HG03139 (cell line): ENCODE measurements at regions not wholly inside any gene's neighbourhood (a gene's known extent, or its start where the extent isn't known, plus 50 kb on each side); places are given as distances from the start of the nearest gene placed in this dataset.
"Not testable (repeated sequence)": the region's sequence is repeated elsewhere in the genome, so short reads cannot be mapped to it uniquely, and the experiment has no call there.

Experiments
- ATAC-seq: cut with Tn5 transposase; IDR thresholded peaks from one replicate; pipeline ENCODE4 v1.9.1; 2021; ENCODE audit not compliant: unreplicated experiment

DNA sequence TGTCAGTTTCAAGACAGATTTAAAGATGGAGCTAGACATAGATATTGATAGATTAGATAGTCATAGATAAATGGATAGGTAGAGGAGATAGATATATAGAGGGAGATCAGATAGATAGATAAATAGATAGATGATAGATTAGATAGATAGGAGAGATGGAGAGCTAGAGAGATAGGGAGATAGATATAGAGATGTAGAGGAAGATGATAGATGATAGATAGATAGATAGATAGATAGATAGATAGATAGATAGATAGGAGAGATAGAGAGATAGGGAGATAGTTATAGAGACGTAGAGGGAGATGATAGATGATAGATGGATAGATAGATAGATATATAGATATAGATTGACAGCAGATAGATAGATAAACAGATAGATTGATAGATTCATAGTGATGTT, 1038.8 kb upstream of the AUTS2 start:
- no peak for ATAC-seq

DNA sequence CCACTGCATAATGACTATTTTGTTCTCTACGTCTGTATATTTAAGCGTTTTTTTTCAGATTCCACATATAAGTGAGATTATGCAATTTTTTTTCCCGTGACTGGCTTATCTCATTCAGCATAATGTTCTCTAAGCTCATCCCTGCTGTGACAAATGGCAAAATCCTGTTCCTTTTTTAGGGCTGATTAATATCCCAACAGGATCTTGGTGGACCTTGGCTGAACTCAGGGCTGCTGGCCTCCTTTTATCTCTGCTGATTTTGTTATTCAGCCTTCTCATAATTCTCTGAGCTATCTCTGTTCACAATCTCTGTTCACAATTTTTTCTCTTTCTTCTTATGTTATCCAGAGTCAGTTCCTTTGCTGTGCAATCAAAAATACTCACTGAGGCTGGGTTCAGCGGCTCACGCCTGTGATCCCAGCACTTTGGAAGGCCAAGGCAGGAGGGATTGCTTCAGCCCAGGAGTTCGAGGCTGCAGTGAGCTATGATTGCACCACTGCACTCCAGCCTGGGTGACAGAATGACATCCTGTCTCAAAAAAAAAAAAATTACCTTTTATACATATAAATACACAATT, 1035.9 kb upstream of the AUTS2 start:
- no peak for ATAC-seq

DNA sequence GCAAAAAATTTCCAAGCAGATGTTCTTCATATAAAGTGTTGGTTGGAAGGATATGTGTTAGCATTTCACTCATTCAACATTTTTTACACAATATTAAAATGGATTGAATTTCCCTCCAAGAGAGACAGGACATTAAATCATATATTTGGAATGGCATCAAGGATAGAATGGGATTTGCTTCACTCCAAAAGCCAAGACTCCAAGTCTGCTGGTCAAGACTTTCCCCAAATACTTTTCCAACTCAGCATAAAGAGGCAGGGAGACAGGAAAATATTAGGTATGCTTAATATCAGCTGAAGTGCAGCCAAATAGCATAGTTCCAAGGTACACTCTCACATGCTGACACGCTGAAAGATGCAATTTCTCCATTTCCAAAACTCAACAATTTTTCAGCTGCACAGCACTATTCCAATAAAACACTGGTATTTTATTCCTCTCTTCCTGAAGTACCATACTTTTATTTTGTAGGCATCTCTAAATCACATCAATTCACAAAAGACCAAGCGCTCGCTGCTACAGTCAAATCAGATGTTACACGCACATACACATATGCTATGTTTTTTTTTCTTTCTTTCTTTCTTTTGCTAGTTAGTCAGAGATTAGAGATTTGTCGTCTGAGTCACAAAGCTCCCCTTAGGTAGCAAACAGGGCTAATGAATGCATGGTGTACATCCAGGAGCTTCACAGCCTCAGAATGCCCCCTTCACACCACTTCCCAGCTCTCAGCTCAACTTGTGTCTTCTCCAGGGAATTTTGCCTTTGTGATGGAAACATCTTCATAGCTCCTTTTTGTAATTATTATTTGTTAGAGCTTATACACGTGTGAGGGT, 1033.8 kb upstream of the AUTS2 start:
- no peak for ATAC-seq

DNA sequence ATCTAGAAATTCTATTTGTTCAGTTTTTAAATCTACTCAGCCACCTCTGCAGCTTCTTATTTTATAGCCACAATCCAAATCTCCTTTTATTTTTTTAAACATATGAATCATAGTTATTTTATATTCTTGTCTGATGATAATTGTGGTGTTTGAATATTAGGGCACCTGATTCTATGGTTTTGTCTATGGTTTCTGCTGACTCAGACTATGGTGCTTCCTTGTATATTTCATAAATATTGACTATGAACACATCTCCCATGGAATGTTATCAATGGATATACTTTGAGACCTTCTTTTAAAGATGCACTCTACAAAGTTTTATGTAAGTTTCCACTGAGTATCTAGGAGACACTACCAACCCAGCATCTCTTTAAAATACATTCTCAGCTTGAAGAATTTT, 1027.0 kb upstream of the AUTS2 start:
- no peak for ATAC-seq

DNA sequence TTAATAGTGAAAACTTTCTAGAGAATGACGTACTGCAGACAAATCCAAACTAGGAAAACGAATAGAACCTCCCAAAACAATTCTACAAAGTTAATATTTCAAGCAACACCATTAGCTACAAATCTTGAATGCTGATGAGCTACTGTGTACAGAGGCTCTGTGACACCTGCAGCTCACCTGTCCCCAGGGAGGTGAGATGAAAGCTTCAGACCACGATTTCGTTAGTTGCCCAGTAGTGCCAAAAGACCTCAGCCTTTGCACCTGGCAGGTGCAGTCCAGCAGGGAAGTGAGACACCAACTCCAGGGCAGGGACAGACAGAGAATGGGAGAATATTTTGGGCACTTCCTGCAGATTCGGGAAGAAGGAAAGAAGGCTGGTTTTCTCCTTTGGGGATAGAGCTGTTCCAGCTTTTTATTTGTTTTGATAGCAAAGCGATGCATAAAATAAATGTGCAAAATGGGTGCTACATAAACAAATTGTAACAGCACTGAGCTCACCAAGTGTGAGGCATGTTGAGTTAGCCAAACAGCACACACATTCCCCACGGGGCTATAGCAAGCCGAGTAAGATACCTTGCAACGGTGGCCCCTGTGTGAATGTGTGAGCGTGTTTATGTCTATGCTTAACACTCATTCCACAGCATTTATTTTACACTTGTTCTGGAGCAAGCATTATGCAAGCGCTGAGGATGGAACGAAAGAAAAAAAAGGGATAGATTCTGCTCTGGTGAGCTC, 1024.8 kb upstream of the AUTS2 start:
- ATAC-seq = no peak

DNA sequence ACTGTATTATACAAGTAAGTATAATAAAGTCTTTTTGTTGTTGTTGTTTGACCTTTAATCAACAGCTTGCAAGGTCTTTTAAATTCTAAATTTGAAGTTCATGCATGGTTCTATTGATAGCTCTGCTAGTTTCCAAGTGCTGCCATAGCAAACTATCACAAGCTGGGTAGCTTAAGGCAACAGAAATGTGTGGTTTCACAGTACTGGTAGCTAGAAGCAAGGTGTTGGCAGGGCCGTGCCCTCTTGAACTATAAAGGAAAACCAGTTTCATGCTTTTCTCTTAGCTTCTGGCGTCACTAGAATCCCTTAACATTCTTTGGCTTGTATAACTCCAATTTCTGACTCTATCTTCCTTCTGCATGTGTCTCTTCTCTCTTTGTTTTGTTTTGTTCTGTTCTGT, 1021.9 kb upstream of the AUTS2 start:
- no peak for ATAC-seq

DNA sequence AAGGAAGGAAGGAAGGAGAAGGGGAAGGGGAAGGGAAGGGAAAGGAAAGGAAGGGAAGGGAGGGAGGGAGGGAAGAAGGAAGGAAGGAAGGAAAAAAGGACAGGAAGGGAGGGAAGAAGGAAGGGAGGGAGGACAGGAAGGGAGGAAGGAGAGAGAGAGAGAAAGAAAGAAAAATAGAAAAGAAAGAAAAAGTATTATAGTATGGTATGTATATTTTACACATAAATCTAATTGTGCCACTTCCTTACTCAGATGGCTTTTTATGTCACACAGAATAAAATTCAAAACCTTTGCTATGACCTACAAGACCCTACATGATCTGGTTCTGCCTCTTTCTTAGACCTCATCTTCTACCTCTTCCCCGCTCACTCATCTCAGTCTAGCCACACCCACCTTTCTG, 1016.9 kb upstream of the AUTS2 start:
- ATAC-seq = no peak

DNA sequence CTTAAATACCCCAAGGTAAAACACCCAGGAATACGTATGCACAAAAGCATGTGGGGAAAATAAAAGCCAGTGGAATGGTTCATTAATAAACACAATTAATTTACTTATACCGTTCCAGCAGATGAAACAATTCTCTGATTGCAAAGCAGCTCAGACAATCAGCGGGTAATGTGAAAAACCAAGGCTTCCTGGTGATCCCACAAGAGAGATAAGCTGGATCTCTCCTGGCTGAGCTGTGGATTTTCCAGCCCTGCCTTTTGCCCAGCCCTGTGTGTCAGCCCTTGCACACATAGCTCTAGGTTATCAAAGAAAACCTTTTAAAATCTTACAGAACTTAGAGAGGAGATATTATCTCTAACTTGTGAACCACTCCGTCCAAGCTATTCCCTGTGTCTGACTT, 1010.7 kb upstream of the AUTS2 start:
- ATAC-seq = no peak

DNA sequence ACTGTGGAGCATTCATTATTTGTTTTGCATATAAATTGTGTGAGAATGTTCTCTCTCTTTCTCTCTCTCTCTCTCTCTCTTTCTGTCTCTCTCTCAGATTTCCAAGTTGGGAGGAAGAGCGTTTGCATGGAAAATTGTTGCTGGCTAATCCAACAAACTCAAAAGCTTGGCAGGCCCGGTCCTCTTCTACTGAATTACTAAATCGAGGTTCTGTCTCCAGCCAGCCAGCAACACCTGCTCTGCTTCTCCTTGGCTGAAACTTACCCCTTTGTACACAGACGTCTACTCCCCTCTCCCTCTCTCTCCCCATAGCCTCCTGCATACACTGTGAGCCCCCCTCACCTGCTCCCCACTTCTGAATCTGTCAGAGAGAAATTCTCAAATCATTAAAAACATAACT, 996.4 kb upstream of the AUTS2 start:
- no peak for ATAC-seq

DNA sequence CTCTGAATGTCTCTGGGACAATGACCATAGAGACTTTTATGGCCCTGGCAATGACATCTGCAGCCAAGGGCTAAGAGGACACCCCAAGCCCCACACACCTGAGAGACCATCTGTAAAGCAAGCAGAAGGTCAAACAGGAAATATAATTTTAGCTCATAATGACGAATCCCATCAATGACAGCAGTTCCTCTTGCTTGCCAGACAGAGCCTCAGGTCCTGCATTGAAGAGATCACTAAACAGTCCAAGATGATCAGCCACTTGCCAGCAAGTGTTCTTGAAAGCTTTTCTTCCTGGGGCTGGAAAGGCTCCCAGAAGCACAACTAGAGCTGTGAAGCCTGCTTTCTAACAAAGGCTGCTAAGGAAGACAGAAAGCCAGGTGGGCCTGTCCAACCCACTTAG, 993.7 kb upstream of the AUTS2 start:
- no peak for ATAC-seq

DNA sequence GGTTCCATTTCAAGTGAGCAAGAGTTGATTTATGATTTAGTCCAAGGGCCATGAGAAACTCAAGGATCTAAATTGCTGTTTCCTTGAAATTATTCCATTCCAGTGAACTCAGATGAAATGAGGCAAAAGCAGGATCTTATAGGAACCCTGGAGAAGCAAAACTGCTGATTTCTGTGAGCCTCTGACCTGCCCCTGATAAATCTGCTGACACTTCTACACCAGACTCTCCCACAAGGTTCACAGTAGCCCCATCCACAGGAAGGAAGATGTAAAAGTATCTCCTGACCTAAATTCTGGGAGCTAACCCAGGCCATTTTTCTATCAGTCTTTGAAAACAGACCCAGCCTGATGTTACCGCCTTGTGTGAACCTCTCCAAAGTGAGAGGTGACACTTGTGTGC, 987.6 kb upstream of the AUTS2 start:
- ATAC-seq = no peak

DNA sequence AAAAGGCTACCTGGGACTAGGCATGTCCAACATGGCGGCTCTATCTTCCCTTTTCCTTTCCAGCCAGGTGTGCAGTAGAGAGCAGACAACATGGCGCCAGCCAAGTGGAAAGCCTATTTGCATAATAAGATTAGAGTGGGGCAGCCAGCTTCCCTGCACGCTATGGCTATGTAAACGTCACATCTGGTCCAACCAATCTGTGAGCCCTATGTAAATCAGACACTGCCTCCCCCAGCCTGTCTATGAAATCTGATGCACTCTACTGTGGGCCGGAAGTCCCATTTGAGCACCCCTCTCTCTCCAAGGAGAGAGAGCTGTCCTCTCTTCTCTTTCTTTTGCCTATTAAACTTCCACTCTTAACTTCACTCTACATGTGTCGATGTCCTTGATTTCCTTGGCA, 984.9 kb upstream of the AUTS2 start:
- no peak for ATAC-seq

DNA sequence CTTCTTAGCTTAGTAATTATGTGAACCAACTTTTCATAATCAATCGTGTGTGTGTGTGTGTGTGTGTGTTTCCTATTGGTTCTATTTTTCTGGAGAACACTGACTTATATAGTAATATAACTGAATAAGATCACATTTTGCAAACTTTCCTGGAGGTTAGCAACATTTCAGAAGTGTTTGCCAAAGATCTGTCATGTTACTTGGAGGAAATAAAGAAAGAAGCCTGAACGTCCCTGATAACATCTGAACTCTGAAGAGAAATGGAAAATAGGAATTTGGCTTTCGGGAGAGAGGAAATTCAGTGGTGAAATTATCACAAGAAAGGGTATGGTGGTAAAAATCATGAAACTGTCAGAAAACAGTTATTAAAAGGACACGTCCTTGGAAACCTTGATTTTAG, 984.4 kb upstream of the AUTS2 start:
- ATAC-seq = no peak

DNA sequence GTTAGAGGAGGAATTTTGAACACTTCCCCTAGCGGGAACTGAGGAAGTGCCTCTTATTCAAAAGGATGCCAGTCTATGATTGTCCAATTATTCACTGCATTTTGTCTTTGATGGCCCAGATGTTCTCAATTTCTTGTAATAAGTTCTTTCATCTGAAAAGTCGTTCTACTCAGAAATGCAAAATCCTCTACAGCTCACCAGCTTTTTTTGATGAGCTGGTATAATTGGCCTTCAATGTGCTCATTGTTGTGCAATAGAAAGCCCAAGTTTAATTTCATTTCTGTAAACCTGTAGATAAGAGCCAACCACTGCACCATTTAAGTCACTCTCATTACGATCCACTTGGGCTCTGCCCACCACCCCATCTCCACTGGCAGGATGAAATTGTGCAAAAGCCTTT, 978.7 kb upstream of the AUTS2 start:
- no peak for ATAC-seq

DNA sequence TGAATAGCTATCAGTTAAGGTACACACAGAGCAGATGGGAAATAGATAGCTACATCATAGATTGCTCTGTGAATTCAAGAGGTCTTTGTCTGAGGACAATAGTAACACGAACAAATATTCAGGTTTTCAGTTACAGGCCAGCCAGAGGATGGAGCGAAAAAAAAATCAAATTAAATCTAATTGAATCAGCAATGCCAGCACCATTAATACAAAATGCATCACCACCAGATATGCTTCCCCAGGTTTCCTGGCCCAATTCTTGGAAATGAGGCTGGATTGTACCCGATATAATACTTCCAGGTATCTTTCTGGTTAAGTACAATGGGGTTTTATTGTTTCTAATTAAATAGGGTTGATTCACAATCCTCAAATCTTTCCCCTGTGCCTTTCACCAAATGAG, 975.8 kb upstream of the AUTS2 start:
- ATAC-seq = no peak

DNA sequence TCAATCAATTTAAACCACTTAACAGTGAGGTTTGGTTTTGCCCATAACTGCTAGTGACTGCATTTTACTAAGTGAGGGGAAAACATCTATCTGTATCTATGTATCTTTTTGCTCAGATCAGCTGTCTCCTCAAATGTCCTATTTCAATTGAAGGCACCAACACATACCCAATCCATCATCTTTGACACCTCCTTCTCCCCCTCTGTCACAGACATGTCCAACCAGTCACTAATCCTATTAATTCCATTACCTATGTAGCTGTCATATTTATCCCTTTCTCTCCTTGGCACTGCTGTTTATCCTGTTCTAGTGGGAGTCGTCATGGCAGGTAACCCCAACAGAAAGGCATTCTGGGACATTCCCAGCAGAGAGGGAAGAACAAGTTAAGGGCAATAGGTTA, 975.2 kb upstream of the AUTS2 start:
- no peak for ATAC-seq

DNA sequence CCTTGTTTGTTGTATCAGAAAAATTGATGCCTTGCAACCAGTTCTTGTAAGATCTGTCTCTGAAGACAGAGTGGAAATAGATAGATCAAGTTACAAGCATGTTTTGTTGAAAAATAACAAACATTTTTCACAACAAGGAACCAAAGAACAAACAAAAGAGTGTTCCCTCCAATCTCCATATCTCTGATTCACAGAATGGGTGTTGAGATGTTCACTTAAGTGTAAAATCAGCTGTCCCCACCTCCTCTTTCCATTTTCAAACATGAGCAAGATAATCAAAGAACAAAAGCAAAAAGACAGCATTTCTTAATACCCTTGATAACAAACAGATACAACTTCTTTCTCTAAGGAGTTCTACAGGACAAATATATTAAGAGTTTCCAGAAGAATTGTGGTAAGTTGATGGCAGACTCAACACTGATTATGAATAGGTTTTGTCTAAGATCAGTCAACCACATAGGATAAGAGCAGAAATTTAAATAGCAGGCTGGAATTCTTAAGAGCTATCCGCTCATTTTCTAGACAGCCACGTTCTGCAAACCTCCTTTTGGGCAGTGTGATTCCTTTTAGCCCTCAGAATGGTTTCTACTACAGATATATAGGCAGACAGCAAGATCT, 970.9 kb upstream of the AUTS2 start:
- no peak for ATAC-seq

DNA sequence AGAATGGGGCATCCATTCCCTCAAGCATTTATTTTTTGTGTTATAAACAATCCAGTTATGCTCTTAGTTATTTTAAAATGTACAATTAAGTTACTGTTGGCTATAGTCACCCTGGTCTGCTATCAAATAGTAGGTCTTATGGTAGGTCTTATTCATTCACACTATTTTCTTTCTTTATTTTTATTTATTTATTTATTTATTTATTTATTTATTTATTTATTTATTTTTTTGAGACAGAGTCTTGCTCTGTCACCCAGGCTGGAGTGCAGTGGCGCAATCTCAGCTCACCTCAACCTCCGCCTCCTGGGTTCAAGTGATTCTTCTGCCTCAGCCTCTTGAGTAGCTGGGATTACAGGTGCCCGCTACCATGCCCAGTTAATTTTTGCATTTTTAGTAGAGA, 967.4 kb upstream of the AUTS2 start:
- not testable (repeated sequence) for ATAC-seq

DNA sequence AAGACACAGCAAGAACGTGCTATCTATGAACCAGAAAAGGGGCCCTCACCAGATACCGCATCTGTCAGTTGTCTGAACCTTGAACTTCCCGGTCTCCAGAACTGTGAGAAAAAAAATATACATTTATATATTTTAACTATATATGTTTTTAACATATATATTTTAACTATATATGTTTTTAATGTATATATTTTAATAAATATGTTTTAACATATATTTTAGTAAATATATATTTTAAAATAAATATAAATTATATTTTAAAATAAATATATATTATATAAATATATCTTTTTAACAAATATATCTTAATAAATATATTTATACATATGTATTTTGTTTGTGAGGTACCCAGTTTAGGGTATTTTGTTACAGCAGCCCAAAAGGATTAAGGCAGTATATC, 958.2 kb upstream of the AUTS2 start:
- no peak for ATAC-seq

DNA sequence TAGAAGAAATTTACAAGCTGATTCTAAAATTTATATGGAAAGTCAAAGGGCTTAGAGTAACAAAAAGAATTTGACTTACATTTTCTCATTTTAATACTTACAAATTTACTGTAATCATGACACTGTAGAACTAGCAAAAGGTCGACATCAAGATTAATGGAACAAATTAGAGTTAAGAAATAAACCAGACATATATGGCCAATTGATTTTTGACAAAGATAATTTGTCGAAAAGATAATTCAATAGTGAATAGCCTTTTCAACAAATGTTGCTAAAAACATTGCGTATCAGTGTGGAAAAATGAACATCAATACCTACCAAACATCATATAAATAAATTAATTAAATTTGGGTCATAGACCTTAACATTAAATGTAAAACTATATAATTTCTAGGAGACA, 955.5 kb upstream of the AUTS2 start:
- ATAC-seq = no peak

DNA sequence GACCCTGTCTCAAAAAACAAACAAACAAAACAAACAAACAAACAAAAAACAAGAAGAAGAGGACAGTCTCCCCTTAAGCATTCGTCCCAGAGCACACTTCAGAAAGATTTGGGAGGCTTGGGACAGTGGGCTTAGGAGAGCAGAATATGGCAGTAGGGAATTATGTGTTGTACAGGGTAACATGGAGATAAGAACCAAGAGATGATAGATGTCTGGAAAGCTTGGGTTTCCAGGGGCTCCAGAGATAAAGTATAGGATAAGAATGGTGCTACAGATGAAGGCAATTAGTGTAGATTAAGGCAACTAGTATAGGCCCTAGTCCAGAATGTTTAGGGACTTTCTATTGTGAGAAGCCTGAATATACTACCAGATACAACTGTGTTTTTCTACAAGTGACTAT, 934.9 kb upstream of the AUTS2 start:
- ATAC-seq = no peak

DNA sequence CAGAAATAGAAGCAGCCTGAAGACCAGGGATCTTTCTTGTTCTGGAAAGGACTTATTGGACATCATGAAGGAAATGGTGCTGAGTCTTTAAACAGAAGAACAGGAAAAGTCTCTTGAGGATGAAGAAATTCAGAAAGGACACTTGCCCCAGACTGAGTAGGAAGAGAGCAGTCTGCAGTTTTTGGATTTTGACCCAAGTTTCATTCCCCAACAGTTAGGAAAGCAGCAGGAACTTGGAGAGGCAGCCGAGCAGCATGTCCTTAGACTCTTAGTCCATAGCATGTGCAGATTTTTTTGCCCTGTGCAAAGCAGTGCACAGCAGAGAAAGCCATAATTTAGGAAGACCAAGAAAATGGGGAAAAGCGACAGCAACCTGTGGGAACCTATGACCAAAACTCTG, 927.2 kb upstream of the AUTS2 start:
- ATAC-seq = no peak
